Liver (tissue), 3 donors: ENCODE measurements at regions not wholly inside any gene's neighbourhood (a gene's known extent, or its start where the extent isn't known, plus 50 kb on each side); places are given as distances from the start of the nearest gene placed in this dataset.

ENCODE experiments used
- EGR1 ChIP-seq, 2 donors: IDR thresholded peaks; 2 replicates each; pipeline ENCODE4 v1.6.1; 2016 to 2018; ENCODE audit warnings: antibody characterized with exemption in 2 of 2, low read depth in 2 of 2
- FOXA1 ChIP-seq: IDR thresholded peaks from 2 replicates; pipeline ENCODE4 v1.6.1; 2016; ENCODE audit warnings: antibody characterized with exemption
- GABPA ChIP-seq, 2 donors: IDR thresholded peaks in 1 of 2; conservative IDR thresholded peaks in 1 of 2; 2 replicates each; pipeline ENCODE4 v1.6.1; 2016; ENCODE audit warnings: antibody characterized with exemption in 2 of 2, mild to moderate bottlenecking in 1 of 2, moderate library complexity in 1 of 2
- HNF4G ChIP-seq: IDR thresholded peaks from 2 replicates; pipeline ENCODE4 v1.6.1; 2016; ENCODE audit warnings: antibody characterized with exemption
- JUND ChIP-seq, 2 donors: IDR thresholded peaks; 2 replicates each; pipeline ENCODE4 v1.6.1; 2016; ENCODE audit warnings: antibody characterized with exemption in 2 of 2
- RAD21 ChIP-seq, 2 donors: IDR thresholded peaks; 2 replicates each; pipeline ENCODE4 v1.6.1; 2016; ENCODE audit warnings: antibody characterized with exemption in 2 of 2, mild to moderate bottlenecking in 2 of 2
- RXRA ChIP-seq, 2 donors: IDR thresholded peaks; 2 replicates each; pipeline ENCODE4 v1.6.1; 2017 to 2018; ENCODE audit warnings: antibody characterized with exemption in 2 of 2, mild to moderate bottlenecking in 1 of 2
- SP1 ChIP-seq: IDR thresholded peaks from 2 replicates; pipeline ENCODE4 v1.6.1; 2018; ENCODE audit warnings: antibody characterized with exemption, mild to moderate bottlenecking
- TAF1 ChIP-seq: conservative IDR thresholded peaks from 2 replicates; pipeline ENCODE4 v1.6.1; 2016; ENCODE audit warnings: antibody characterized with exemption, mild to moderate bottlenecking
- TF ChIP-seq, protein P1 (sequence below): fragments of 150-350 bp; IDR thresholded peaks from 2 replicates; pipeline ENCODE4 v1.5.1; 2017; ENCODE audit warnings: improper control_type of control experiment, low read depth, low read length; ENCODE audit not compliant: missing input control
- TF ChIP-seq, protein P2 (sequence below): IDR thresholded peaks from 2 replicates; pipeline ENCODE4 v1.6.1; 2016; ENCODE audit warnings: antibody characterized with exemption
- TF ChIP-seq, protein P3 (sequence below): IDR thresholded peaks from 2 replicates; pipeline ENCODE4 v1.6.1; 2016; ENCODE audit warnings: antibody characterized with exemption
- TF ChIP-seq, protein P4 (sequence below): IDR thresholded peaks from 2 replicates; pipeline ENCODE4 v1.6.1; 2016; ENCODE audit warnings: antibody characterized with exemption
- TF ChIP-seq, protein P5 (sequence below): IDR thresholded peaks from 2 replicates; pipeline ENCODE4 v1.6.1; 2016; ENCODE audit warnings: antibody characterized with exemption, mild to moderate bottlenecking
- donor health status: healthy.
- donor health status: healthy.

DNA sequence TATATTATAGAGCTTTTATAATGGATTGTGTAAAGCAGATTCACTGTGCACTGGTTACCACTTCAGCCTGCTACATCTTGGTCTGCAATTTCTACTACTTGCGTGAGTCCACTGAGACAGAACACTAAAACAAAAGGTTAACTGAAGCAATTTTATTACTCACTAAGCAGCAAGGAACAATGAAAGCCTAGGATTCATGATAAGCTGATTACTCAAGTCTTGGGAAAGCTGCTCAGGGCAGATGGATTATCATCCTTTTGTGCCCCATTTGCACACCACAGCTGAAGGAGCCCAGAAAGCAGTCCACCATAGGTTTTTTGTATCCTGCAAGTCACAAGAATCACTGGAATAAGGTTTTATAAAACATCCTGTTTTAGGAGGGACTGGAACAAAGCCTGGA lies 1215.2 kb upstream of the TMEFF2 start:
- TF ChIP-seq, protein P1, sequence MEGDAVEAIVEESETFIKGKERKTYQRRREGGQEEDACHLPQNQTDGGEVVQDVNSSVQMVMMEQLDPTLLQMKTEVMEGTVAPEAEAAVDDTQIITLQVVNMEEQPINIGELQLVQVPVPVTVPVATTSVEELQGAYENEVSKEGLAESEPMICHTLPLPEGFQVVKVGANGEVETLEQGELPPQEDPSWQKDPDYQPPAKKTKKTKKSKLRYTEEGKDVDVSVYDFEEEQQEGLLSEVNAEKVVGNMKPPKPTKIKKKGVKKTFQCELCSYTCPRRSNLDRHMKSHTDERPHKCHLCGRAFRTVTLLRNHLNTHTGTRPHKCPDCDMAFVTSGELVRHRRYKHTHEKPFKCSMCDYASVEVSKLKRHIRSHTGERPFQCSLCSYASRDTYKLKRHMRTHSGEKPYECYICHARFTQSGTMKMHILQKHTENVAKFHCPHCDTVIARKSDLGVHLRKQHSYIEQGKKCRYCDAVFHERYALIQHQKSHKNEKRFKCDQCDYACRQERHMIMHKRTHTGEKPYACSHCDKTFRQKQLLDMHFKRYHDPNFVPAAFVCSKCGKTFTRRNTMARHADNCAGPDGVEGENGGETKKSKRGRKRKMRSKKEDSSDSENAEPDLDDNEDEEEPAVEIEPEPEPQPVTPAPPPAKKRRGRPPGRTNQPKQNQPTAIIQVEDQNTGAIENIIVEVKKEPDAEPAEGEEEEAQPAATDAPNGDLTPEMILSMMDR = no peak
- TF ChIP-seq, protein P2, sequence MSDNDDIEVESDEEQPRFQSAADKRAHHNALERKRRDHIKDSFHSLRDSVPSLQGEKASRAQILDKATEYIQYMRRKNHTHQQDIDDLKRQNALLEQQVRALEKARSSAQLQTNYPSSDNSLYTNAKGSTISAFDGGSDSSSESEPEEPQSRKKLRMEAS = no peak
- TF ChIP-seq TAF1 (no peak), RAD21 (IDR thresholded peaks at IDR 0.05) (no peak), EGR1 (IDR thresholded peaks at IDR 0.05; ENCODE audit: low read depth in 2 of 2) (no peak), JUND (IDR thresholded peaks at IDR 0.05) (no peak), GABPA (IDR thresholded peaks at IDR 0.05 in 1 of 2, conservative IDR thresholded peaks at IDR 0.05 in 1 of 2) (no peak), SP1 (no peak), RXRA (IDR thresholded peaks at IDR 0.05) (no peak), FOXA1 (no peak), HNF4G (no peak)
- TF ChIP-seq, protein P3, sequence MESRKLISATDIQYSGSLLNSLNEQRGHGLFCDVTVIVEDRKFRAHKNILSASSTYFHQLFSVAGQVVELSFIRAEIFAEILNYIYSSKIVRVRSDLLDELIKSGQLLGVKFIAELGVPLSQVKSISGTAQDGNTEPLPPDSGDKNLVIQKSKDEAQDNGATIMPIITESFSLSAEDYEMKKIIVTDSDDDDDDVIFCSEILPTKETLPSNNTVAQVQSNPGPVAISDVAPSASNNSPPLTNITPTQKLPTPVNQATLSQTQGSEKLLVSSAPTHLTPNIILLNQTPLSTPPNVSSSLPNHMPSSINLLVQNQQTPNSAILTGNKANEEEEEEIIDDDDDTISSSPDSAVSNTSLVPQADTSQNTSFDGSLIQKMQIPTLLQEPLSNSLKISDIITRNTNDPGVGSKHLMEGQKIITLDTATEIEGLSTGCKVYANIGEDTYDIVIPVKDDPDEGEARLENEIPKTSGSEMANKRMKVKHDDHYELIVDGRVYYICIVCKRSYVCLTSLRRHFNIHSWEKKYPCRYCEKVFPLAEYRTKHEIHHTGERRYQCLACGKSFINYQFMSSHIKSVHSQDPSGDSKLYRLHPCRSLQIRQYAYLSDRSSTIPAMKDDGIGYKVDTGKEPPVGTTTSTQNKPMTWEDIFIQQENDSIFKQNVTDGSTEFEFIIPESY = no peak
- TF ChIP-seq, protein P4, sequence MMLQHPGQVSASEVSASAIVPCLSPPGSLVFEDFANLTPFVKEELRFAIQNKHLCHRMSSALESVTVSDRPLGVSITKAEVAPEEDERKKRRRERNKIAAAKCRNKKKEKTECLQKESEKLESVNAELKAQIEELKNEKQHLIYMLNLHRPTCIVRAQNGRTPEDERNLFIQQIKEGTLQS = no peak
- TF ChIP-seq, protein P5, sequence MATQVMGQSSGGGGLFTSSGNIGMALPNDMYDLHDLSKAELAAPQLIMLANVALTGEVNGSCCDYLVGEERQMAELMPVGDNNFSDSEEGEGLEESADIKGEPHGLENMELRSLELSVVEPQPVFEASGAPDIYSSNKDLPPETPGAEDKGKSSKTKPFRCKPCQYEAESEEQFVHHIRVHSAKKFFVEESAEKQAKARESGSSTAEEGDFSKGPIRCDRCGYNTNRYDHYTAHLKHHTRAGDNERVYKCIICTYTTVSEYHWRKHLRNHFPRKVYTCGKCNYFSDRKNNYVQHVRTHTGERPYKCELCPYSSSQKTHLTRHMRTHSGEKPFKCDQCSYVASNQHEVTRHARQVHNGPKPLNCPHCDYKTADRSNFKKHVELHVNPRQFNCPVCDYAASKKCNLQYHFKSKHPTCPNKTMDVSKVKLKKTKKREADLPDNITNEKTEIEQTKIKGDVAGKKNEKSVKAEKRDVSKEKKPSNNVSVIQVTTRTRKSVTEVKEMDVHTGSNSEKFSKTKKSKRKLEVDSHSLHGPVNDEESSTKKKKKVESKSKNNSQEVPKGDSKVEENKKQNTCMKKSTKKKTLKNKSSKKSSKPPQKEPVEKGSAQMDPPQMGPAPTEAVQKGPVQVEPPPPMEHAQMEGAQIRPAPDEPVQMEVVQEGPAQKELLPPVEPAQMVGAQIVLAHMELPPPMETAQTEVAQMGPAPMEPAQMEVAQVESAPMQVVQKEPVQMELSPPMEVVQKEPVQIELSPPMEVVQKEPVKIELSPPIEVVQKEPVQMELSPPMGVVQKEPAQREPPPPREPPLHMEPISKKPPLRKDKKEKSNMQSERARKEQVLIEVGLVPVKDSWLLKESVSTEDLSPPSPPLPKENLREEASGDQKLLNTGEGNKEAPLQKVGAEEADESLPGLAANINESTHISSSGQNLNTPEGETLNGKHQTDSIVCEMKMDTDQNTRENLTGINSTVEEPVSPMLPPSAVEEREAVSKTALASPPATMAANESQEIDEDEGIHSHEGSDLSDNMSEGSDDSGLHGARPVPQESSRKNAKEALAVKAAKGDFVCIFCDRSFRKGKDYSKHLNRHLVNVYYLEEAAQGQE = no peak
